ENCODE measurements at regions not wholly inside any gene's neighbourhood (a gene's known extent, or its start where the extent isn't known, plus 50 kb on each side); places are given as distances from the start of the nearest gene placed in this dataset.

- no peak for DNase-seq
These were observed 465.0 kb upstream of the GJE1 start for GRCh38 chr6:141667580-141668309.

GRCh38 chr6:141666187-141666586 is 466.5 kb upstream of the GJE1 start:
- DNase-seq = no peak

- no peak for DNase-seq
These were observed 468.0 kb upstream of the GJE1 start for GRCh38 chr6:141664744-141665143.

- no peak for DNase-seq
These were observed 473.1 kb upstream of the GJE1 start for GRCh38 chr6:141659582-141659981.

GRCh38 chr6:141658696-141659095 is 474.0 kb upstream of the GJE1 start:
- DNase-seq = no peak

- no peak for DNase-seq
These were observed 474.9 kb upstream of the GJE1 start for GRCh38 chr6:141657812-141658211.

- no peak for DNase-seq
These were observed 479.1 kb upstream of the GJE1 start for GRCh38 chr6:141653590-141653989.

- DNase-seq = no peak
These were observed 490.8 kb upstream of the GJE1 start for GRCh38 chr6:141641951-141642350.

GRCh38 chr6:141641406-141641805 is 491.3 kb upstream of the GJE1 start:
- DNase-seq = no peak

- DNase-seq = no peak
These were observed 497.1 kb upstream of the GJE1 start for GRCh38 chr6:141635621-141636020.

- no peak for DNase-seq
These were observed 498.5 kb upstream of the GJE1 start for GRCh38 chr6:141634269-141634668.

- DNase-seq = no peak
These were observed 508.4 kb upstream of the GJE1 start for GRCh38 chr6:141624301-141624700.

GRCh38 chr6:141618180-141618581 is 514.5 kb upstream of the GJE1 start:
- no peak for DNase-seq

GRCh38 chr6:141610741-141611140 is 522.0 kb upstream of the GJE1 start:
- DNase-seq = no peak

- DNase-seq = no peak
These were observed 524.8 kb upstream of the GJE1 start for GRCh38 chr6:141607956-141608355.

GRCh38 chr6:141598487-141598886 is 534.2 kb upstream of the GJE1 start:
- DNase-seq = no peak

GRCh38 chr6:141594874-141595273 is 537.9 kb upstream of the GJE1 start:
- no peak for DNase-seq

- DNase-seq = no peak
These were observed 539.4 kb upstream of the GJE1 start for GRCh38 chr6:141593311-141593710.

- DNase-seq = no peak
These were observed 545.1 kb upstream of the GJE1 start for GRCh38 chr6:141587482-141588266.

- no peak for DNase-seq
These were observed 551.7 kb upstream of the GJE1 start for GRCh38 chr6:141580988-141581552.

- no peak for DNase-seq
These were observed 552.6 kb upstream of the GJE1 start for GRCh38 chr6:141580131-141580530.

GRCh38 chr6:141576751-141577150 is 556.0 kb upstream of the GJE1 start:
- no peak for DNase-seq

- peak; percentile 70 for DNase-seq
These were observed 569.6 kb upstream of the GJE1 start for GRCh38 chr6:141562851-141563763.

All from midbrain (tissue), 1 donor.